Activated naive CD8-positive, alpha-beta T cell treated with anti-CD3 and anti-CD28 coated beads, Interleukin-2, amount 10 ng/mL, durations not matched to agents 7 days and 5 days (primary cell): ENCODE measurements at regions not wholly inside any gene's neighbourhood (a gene's known extent, or its start where the extent isn't known, plus 50 kb on each side); places are given as distances from the start of the nearest gene placed in this dataset.

Experiments
- ATAC-seq: fragments of 150-1000 bp; cut with Tn5 transposase; one replicate; pipeline ENCODE4 v1.10.0; 2021; ENCODE audit warnings: low read depth, moderate library complexity
- POLR2A ChIA-PET: fragments of 350-600 bp; sonication (Branson Sonifier 250); formaldehyde crosslinking; loops from one replicate; lab custom pipeline; 2021; ENCODE audit warnings: antibody characterized with exemption; lab: Charles Lee
- DNase-seq: peaks from one replicate; pipeline ENCODE4 v3.0.0; 2021
- H3K27ac Mint-ChIP-seq: one replicate; pipeline ENCODE4 v1.8.0; 2022; ENCODE audit warnings: mild to moderate bottlenecking, mixed read lengths
- H3K27me3 Mint-ChIP-seq: one replicate; pipeline ENCODE4 v1.8.0; 2022; ENCODE audit warnings: mild to moderate bottlenecking, moderate library complexity, mixed read lengths
- H3K36me3 Mint-ChIP-seq: one replicate; pipeline ENCODE4 v1.8.0; 2021; ENCODE audit warnings: mild to moderate bottlenecking, mixed read lengths
- H3K4me1 Mint-ChIP-seq: one replicate; pipeline ENCODE4 v1.8.0; 2021; ENCODE audit warnings: mixed read lengths
- H3K4me3 Mint-ChIP-seq: one replicate; pipeline ENCODE4 v1.8.0; 2022; ENCODE audit warnings: mild to moderate bottlenecking, moderate library complexity, mixed read lengths
- H3K9me3 Mint-ChIP-seq: one replicate; pipeline ENCODE4 v1.8.0; 2021; ENCODE audit warnings: mixed read lengths

GRCh38 chr7:156257904-156258303 lies 382.7 kb upstream of the RNF32 start:
- no peak for ATAC-seq
- H3K36me3 Mint-ChIP-seq, result no peaks in the 10 kb centered on the region
- peaks cover 2% of the 10 kb centered on the region for H3K9me3 Mint-ChIP-seq
- peaks cover 13% of the 10 kb centered on the region for H3K27me3 Mint-ChIP-seq
- H3K4me3 Mint-ChIP-seq, result no peak overlapping the region
- H3K27ac Mint-ChIP-seq, result no peak overlapping the region
- H3K4me1 Mint-ChIP-seq, result no peaks in the 10 kb centered on the region
- DNase-seq, result no peak
- POLR2A ChIA-PET, result no interaction called here

- ATAC-seq (no peak), DNase-seq (no peak)
- POLR2A ChIA-PET, result no interaction called here
- Mint-ChIP-seq H3K27me3 (peaks cover 6% of the 10 kb centered on the region), H3K9me3 (peaks cover 2% of the 10 kb centered on the region), H3K36me3 (no peaks in the 10 kb centered on the region), H3K4me3 (no peak overlapping the region), H3K27ac (no peak overlapping the region), H3K4me1 (no peaks in the 10 kb centered on the region)
Observed at GRCh38 chr7:156255635-156256034, 384.9 kb upstream of the RNF32 start.

GRCh38 chr7:156251861-156252260 lies 388.7 kb upstream of the RNF32 start:
- H3K27ac Mint-ChIP-seq, result no peak overlapping the region
- ATAC-seq (no peak), DNase-seq (no peak)
- H3K27me3 Mint-ChIP-seq, result peaks cover 12% of the 10 kb centered on the region
- no peaks in the 10 kb centered on the region for H3K9me3 Mint-ChIP-seq
- no peaks in the 10 kb centered on the region for H3K36me3 Mint-ChIP-seq
- H3K4me3 Mint-ChIP-seq, result no peak overlapping the region
- POLR2A ChIA-PET, result no interaction called here
- no peaks in the 10 kb centered on the region for H3K4me1 Mint-ChIP-seq

GRCh38 chr7:156240532-156240931 lies 400.0 kb upstream of the RNF32 start:
- Mint-ChIP-seq H3K27ac (no peak overlapping the region), H3K4me3 (no peak overlapping the region), H3K9me3 (peaks cover 1% of the 10 kb centered on the region), H3K36me3 (no peaks in the 10 kb centered on the region), H3K27me3 (peaks cover 33% of the 10 kb centered on the region), H3K4me1 (no peaks in the 10 kb centered on the region)
- ATAC-seq (no peak), DNase-seq (no peak)
- POLR2A ChIA-PET, result no interaction called here

- POLR2A ChIA-PET, result no interaction called here
- no peak overlapping the region for H3K27ac Mint-ChIP-seq
- DNase-seq, result no peak
- peaks cover 16% of the 10 kb centered on the region for H3K27me3 Mint-ChIP-seq
- H3K9me3 Mint-ChIP-seq, result no peaks in the 10 kb centered on the region
- no peaks in the 10 kb centered on the region for H3K4me1 Mint-ChIP-seq
- H3K4me3 Mint-ChIP-seq, result no peak overlapping the region
- H3K36me3 Mint-ChIP-seq, result no peaks in the 10 kb centered on the region
- no peak for ATAC-seq
Observed at GRCh38 chr7:156238366-156239133, 402.0 kb upstream of the RNF32 start.

- H3K4me1 Mint-ChIP-seq, result no peaks in the 10 kb centered on the region
- no peaks in the 10 kb centered on the region for H3K9me3 Mint-ChIP-seq
- H3K36me3 Mint-ChIP-seq, result no peaks in the 10 kb centered on the region
- H3K4me3 Mint-ChIP-seq, result no peak overlapping the region
- POLR2A ChIA-PET, result no interaction called here
- peaks cover 9% of the 10 kb centered on the region for H3K27me3 Mint-ChIP-seq
- DNase-seq (no peak), ATAC-seq (no peak)
- H3K27ac Mint-ChIP-seq, result no peak overlapping the region
Observed at GRCh38 chr7:156237614-156238013, 403.0 kb upstream of the RNF32 start.

- no peaks in the 10 kb centered on the region for H3K4me1 Mint-ChIP-seq
- POLR2A ChIA-PET, result no interaction called here
- no peak for ATAC-seq
- H3K27ac Mint-ChIP-seq, result peak overlapping the region; percentile 45
- peaks cover 6% of the 10 kb centered on the region for H3K27me3 Mint-ChIP-seq
- no peaks in the 10 kb centered on the region for H3K9me3 Mint-ChIP-seq
- H3K36me3 Mint-ChIP-seq, result no peaks in the 10 kb centered on the region
- DNase-seq, result no peak
- H3K4me3 Mint-ChIP-seq, result no peak overlapping the region
Observed at GRCh38 chr7:156236936-156237599, 403.5 kb upstream of the RNF32 start.

GRCh38 chr7:156236181-156236889 lies 404.2 kb upstream of the RNF32 start:
- H3K27ac Mint-ChIP-seq, result no peak overlapping the region
- POLR2A ChIA-PET, result no interaction called here
- no peak overlapping the region for H3K4me3 Mint-ChIP-seq

GRCh38 chr7:156234666-156235494 lies 405.7 kb upstream of the RNF32 start:
- H3K9me3 Mint-ChIP-seq, result no peaks in the 10 kb centered on the region
- no peak overlapping the region for H3K27ac Mint-ChIP-seq
- no peak for ATAC-seq
- no peaks in the 10 kb centered on the region for H3K36me3 Mint-ChIP-seq
- no peak for DNase-seq
- H3K4me1 Mint-ChIP-seq, result no peaks in the 10 kb centered on the region
- H3K27me3 Mint-ChIP-seq, result no peaks in the 10 kb centered on the region
- POLR2A ChIA-PET, result no interaction called here
- H3K4me3 Mint-ChIP-seq, result no peak overlapping the region

More at GRCh38 chr7:156236181-156236889, 404.2 kb upstream of the RNF32 start:
- H3K36me3 Mint-ChIP-seq, result no peaks in the 10 kb centered on the region
- no peaks in the 10 kb centered on the region for H3K27me3 Mint-ChIP-seq
- ATAC-seq (no peak), DNase-seq (no peak)
- no peaks in the 10 kb centered on the region for H3K4me1 Mint-ChIP-seq
- no peaks in the 10 kb centered on the region for H3K9me3 Mint-ChIP-seq

- H3K27me3 Mint-ChIP-seq, result no peaks in the 10 kb centered on the region
- ATAC-seq, result no peak
- H3K4me1 Mint-ChIP-seq, result no peaks in the 10 kb centered on the region
- no peaks in the 10 kb centered on the region for H3K36me3 Mint-ChIP-seq
- POLR2A ChIA-PET, result no interaction called here
- no peaks in the 10 kb centered on the region for H3K9me3 Mint-ChIP-seq
- H3K27ac Mint-ChIP-seq, result no peak overlapping the region
- no peak overlapping the region for H3K4me3 Mint-ChIP-seq
- DNase-seq, result no peak
Observed at GRCh38 chr7:156234192-156234591, 406.4 kb upstream of the RNF32 start.

GRCh38 chr7:156232931-156233705 lies 407.5 kb upstream of the RNF32 start:
- no peak overlapping the region for H3K27ac Mint-ChIP-seq
- ATAC-seq, result no peak
- H3K27me3 Mint-ChIP-seq, result no peaks in the 10 kb centered on the region
- H3K4me1 Mint-ChIP-seq, result no peaks in the 10 kb centered on the region
- POLR2A ChIA-PET, result no interaction called here
- H3K4me3 Mint-ChIP-seq, result no peak overlapping the region
- no peaks in the 10 kb centered on the region for H3K36me3 Mint-ChIP-seq
- no peaks in the 10 kb centered on the region for H3K9me3 Mint-ChIP-seq
- DNase-seq, result no peak

- Mint-ChIP-seq H3K9me3 (no peaks in the 10 kb centered on the region), H3K27me3 (no peaks in the 10 kb centered on the region), H3K4me1 (no peaks in the 10 kb centered on the region), H3K27ac (no peak overlapping the region), H3K4me3 (no peak overlapping the region), H3K36me3 (no peaks in the 10 kb centered on the region)
- DNase-seq (no peak), ATAC-seq (no peak)
- POLR2A ChIA-PET, result no interaction called here
Observed at GRCh38 chr7:156230576-156230975, 410.0 kb upstream of the RNF32 start.
